ENCODE measurements at regions not wholly inside any gene's neighbourhood (a gene's known extent, or its start where the extent isn't known, plus 50 kb on each side); places are given as distances from the start of the nearest gene placed in this dataset.
"Not testable (repeated sequence)": the region's sequence is repeated elsewhere in the genome, so short reads cannot be mapped to it uniquely, and the experiment has no call there.

DNA sequence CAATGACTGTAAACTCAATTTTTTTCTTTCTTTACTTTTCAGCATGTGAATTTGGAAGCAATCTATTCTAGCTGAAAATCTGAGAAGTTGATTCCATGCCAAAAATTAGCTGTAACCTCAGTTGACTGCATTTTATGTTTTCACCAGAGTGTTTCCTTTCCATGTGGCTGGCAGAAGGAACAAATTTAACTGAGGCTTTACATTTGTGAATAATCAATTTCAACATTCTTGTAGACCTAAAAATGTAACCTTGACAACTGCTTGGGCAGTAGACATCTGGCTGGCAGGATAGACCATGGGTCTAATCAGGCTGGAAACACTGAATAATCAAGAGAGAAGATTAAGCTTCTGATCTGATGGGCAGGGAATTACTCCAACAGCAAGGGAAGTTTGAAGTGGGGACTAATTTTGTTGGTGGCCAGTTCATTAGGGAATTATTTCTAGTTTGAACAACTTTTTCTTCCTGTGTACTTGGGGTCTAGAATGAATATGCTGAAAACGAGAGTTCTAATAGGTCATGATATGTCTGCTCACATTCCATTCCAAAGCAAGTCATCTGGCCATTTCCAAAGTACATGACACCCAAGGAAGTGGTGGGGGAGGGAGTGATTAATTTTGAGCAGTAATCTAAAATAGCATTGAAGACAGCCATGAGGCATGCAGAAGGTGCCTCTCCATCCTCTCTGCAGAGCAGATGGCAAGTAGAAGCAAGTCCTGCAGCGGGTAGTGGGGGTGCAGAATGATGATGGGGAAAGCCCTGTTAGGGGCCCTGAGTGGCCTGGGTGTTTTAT, 68.2 kb downstream of the ATP23 start:
- no peak for DNase-seq

- no peak for DNase-seq
These were observed 70.3 kb downstream of the ATP23 start for GRCh38 chr12:58011676-58012075.

GRCh38 chr12:58022379-58023020, 81.1 kb downstream of the ATP23 start:
- DNase-seq, result not testable (repeated sequence)

DNA sequence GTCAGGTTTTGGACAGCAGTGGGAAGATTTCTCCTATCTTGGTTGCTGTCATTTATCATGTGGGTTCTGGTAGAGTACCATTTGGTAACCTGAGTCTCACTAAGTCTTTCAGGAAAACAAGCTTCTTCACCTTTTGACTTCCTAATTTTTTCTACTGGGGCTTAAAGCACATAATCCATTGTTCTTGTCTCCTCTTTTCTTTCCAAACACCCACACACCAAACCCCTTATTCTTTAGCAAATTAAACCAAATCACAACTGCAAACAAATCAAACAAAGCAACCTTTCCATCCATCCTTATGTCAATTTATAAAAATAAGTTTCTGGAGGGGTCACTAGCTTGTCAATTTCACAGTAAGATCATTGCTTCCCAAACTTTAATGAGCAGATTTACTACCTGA, 84.1 kb downstream of the ATP23 start:
- no peak for DNase-seq

GRCh38 chr12:58026426-58026825, 85.1 kb downstream of the ATP23 start:
- DNase-seq, result no peak

DNA sequence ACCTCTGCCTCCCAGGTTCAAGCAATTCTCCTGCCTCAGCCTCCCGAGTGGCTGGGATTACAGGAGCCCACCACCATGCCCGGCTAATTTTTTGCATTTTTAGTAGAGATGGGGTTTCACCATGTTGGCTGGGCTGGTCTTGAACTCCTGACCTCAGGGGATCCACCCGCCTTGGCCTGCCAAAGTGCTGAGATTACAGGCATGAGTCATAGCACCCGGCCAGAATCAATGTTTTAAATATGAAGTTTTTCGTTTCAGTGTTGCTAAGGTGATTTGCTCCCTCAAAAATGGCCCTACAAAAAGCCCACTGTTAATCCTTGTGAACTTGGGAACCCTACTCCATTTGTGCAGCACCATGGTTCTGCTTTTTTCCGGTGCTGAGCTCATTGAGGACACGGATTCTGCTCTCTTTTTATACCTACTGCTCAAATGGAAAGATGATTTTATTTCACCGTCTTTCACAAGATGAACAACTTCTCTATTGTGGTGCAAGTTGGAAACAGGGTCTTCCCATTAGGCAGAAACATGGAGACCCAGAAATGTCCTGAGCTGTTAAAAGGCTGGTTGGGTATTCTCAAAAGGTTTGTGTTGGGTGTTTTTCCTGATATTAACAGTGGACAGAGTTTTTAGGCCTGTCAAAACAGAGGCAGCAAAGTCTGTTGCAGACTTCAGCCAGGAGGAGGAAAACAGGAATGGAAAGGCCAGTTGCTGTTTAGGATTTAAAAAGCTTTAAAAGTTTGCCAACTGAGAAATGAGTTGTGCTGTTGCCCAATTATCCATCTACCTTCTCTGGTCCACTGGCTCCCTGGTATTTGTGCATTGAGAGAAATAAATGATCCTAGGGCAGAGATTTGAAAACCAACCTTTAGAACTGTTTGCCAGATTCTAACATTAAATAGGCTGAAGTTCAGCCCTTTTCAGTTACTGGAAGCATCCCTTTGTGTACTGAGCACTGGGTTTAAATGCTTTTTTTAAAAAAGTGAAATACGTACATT, 85.8 kb downstream of the ATP23 start:
- no peak for DNase-seq

GRCh38 chr12:58028294-58028693, 86.9 kb downstream of the ATP23 start:
- no peak for DNase-seq

DNA sequence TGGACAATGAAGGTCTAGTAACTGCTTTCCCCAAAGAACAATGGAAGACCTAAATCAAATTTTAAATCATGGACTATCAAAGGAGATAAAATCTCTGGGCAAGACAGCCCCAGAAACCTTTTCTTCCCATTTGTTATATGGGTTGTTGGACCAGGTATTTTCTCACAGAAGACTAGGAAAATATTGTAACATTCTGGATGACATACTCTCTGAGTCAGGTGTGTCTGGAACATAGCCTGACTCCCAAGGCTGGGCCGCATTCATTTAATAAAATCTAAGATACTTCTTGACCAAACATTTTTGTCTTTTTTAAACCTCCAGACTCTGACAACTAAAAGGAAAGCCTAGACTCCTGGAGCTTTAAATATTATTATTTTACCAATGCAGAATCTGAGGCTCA, 87.9 kb downstream of the ATP23 start:
- DNase-seq, result no peak

DNA sequence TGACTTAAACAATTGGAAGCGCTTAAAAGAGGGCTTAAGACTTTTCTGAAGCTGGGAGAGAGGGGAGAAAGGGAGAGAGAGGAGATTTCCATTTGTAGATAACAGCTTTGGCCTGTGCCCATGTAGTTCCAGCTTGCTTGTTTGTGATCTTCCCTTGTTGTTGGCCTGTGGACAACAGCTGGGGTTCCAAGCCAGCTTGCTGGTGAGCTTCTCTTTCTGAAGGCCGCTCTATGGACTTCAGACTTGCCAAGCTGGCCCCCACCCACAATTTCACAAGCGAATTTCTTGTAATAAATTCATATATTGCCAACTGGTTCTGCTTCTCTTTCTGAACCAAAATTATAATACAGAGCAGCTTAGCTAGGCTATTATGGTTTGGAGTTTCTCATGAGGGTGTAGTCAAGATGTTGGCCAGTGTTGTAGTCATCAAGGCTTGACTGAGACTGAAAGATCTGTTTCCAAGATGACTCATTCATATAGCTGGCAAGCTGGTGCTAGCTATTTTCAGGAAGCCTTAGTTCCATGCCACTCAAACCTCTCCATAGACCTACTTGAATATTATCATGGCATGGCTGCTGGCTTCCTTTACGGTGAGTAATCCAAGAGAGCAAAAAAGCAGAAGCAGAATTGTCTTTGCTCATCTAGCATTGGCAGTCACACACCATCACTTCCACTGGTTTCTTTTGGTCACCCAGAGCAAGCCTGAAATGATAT, 89.4 kb downstream of the ATP23 start:
- DNase-seq, result peak; percentile 24

DNA sequence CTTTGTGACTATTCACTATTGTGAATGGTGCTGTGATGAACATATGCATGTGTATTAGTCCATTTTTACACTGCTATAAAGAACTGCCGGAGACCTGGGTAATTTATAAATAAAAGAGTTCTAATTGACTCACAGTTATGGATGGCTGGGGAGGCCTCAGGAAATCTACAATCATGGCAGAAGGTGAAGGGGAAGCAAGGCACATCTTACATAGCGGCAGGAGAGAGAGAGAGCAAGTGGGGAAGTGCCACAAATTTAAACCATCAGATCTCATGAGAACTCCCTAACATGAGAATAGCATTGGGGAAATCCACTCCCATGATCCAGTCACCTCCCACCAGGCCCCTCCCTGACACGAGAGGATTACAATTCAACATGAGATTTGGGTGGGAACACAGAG, 90.8 kb downstream of the ATP23 start:
- DNase-seq, result no peak

DNA sequence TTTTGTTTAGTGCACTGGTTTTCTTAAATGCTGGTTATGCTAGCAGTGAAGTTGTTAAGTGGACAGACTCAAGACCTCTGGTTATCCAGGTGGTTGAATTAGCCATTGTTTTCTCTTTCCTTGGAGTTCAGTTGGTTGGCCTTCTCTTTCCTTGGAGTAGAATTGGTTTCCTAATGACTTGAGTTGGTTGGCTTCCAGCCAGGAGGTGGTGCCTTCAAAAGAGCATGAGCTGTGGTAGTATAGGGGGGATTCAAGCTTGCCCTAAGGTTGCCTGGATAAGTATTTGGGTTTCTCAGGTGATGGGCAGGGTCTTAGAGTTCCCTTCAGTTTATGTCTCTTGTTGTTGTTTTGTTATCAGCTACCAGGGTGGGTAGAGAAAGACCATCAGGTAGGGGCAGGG, 92.5 kb downstream of the ATP23 start:
- DNase-seq, result no peak

GRCh38 chr12:58034311-58034710, 92.9 kb downstream of the ATP23 start:
- DNase-seq, result no peak

DNA sequence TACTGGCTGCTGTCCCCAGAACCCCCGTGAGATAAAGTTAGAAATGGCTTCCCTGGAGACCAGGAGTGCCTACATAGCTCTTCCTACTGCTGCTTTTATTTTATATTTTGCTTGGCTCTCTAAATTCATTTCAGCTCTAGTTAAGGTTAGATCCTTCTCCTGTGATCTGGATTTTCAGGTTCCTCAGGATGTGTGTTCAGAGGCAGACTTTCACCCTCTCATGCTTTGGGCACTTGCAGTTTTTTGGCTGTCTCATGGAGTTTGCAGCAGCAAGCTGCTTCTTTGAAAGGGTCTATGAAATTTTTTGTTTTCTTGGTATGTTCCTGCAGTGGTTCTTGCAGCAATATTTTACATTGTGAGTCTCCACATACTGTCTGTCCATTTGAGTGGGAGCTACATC, 93.3 kb downstream of the ATP23 start:
- no peak for DNase-seq

DNA sequence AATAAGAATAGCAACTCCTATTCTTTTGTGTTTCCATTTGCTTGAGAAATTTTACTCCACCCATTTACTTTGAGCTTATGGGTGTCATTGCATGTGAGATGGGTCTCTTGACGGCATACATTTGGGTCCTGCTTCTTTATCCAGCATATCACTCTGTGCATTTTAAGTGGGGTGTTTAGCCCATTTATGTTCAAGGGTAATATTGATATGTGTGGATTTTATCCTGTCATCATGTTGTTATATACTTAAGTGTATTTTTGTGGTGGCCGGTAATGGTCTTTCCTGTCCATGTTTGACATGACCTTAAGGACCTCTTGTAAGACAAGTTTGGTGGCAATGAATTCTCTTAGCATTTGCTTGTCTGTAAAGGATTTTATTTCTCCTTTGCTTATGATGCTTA, 100.1 kb downstream of the ATP23 start:
- no peak for DNase-seq

DNA sequence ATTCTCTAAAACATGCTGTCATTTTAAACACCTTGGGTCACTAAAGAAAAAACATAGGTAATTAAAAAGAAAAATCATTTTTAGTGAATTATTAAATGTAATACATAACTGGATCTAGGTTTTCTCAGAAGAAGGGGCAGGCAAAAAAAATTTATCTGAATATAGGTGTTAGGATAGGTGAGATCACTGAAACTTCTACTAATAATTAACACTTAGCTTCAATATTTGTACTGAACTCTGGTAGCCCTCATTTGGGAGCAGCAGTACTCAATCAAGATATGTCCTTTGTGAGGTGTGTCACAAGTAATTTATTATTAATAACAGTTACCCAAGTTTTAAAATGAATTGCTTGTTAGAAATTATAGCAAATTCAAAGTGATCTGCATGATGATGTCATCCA, 103.6 kb downstream of the ATP23 start:
- no peak for DNase-seq

- DNase-seq, result no peak
These were observed 104.9 kb downstream of the ATP23 start for GRCh38 chr12:58046271-58046670.

DNA sequence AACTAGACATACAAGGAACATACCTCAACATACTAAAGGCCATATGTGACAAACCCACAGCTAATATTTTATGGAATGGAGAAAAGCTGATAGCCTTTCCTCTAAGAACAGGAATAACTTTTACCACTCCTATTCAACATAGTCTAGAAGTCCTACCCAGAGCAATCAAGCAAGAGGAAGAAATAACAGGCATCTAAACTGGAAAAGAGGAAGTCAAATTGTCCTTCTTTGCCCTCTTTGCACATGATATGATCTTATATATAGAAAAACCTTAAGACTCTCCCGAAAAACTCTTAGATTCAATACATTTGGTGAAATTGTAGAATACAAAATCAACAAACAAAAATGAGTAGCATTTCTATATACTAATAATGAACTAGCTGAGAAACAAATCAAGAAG, 110.0 kb downstream of the ATP23 start:
- no peak for DNase-seq

GRCh38 chr12:58064666-58065065, 123.3 kb downstream of the ATP23 start:
- no peak for DNase-seq

GRCh38 chr12:58066296-58066695, 124.9 kb downstream of the ATP23 start:
- no peak for DNase-seq

DNA sequence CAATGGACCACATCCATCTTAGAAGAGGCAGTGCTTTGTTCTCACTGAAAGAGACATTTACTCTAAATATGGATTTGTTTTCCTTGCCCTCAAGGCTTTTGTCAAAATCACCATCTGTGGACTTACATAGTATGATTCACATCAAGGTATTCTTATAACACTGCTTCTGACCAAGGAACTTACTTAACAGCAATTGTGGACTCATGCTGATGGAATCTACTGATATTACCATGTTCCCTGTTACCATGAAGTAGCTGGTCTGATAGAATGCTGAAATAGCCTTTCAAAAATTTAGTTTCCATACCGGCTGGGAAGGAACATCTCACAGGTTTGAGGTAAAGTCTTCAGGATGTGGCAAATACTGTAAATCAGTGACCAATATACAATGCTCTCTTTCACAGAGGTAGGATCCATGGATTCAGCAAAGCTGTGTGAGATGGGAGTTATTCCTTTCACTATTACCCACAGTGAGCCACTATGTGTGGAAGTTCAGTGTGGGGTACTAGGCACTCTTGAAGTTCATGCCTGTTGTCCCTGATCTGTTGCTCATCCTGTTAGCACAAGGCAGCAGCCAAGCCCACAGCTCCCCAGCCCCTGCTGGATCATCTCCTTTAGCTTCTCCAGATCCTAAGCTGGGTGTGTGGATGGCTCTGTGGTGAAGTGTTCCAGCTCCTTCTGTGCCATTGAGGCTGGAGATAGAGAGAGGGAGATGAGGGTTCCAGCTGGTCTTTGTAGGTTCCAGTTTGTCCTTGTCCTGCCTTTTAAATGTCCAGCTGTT, 126.4 kb downstream of the ATP23 start:
- peak; percentile 86 for DNase-seq

- DNase-seq, result no peak
These were observed 127.3 kb downstream of the ATP23 start for GRCh38 chr12:58068706-58069105.

All from amniotic stem cell (primary cell).